WTC11 (cell line): ENCODE measurements at regions not wholly inside any gene's neighbourhood (a gene's known extent, or its start where the extent isn't known, plus 50 kb on each side); places are given as distances from the start of the nearest gene placed in this dataset.

ENCODE experiments used
- ATF1 ChIP-seq: sonication (generic); formaldehyde crosslinking; IDR thresholded peaks from 2 replicates; pipeline ENCODE4 v1.8.1; 2023; ENCODE audit warnings: mild to moderate bottlenecking, moderate library complexity, missing genetic modification reagents
- CREB1 ChIP-seq: sonication (generic); formaldehyde crosslinking; IDR thresholded peaks from 2 replicates; pipeline ENCODE4 v1.8.0; 2023; ENCODE audit warnings: mild to moderate bottlenecking, missing genetic modification reagents
- CTCF ChIP-seq: fragments of 200-600 bp; IDR thresholded peaks from 2 replicates; pipeline ENCODE4 v1.8.0; 2022; ENCODE audit warnings: antibody characterized with exemption
- ETV6 ChIP-seq: sonication (generic); formaldehyde crosslinking; IDR thresholded peaks from 2 replicates; pipeline ENCODE4 v1.8.1; 2022; ENCODE audit warnings: mild to moderate bottlenecking, missing genetic modification reagents
- HMGXB4 ChIP-seq: sonication (generic); formaldehyde crosslinking; IDR thresholded peaks from 2 replicates; pipeline ENCODE4 v1.8.1; 2023; ENCODE audit warnings: mild to moderate bottlenecking, moderate library complexity, missing genetic modification reagents
- MXD4 ChIP-seq: fragments of 250-450 bp; sonication (Bioruptor Pico); IDR thresholded peaks from 2 replicates; pipeline ENCODE4 v1.8.0; 2021; ENCODE audit warnings: mild to moderate bottlenecking, moderate library complexity, borderline replicate concordance
- NFE2L1 ChIP-seq: sonication (generic); formaldehyde crosslinking; IDR thresholded peaks from 2 replicates; pipeline ENCODE4 v1.8.1; 2023; ENCODE audit warnings: missing genetic modification reagents
- NFYB ChIP-seq: sonication (generic); formaldehyde crosslinking; conservative IDR thresholded peaks from 2 replicates; pipeline ENCODE4 v1.8.0; 2022; ENCODE audit warnings: low read depth, missing genetic modification reagents
- SP1 ChIP-seq: sonication (generic); formaldehyde crosslinking; conservative IDR thresholded peaks from 2 replicates; pipeline ENCODE4 v1.8.1; 2022; ENCODE audit warnings: missing genetic modification reagents
- TCF7 ChIP-seq: sonication (generic); formaldehyde crosslinking; IDR thresholded peaks from 2 replicates; pipeline ENCODE4 v1.8.0; 2022; ENCODE audit warnings: mild to moderate bottlenecking, low read depth, missing genetic modification reagents, moderate library complexity
- USF2 ChIP-seq: sonication (generic); formaldehyde crosslinking; IDR thresholded peaks from 2 replicates; pipeline ENCODE4 v1.8.1; 2023; ENCODE audit warnings: mild to moderate bottlenecking, missing genetic modification reagents, moderate library complexity

- TF ChIP-seq CTCF (no peak), NFE2L1 (CRISPR knock-in tag) (no peak), MXD4 (CRISPR knock-in tag) (no peak), USF2 (no peak), TCF7 (CRISPR knock-in tag) (no peak), ETV6 (CRISPR knock-in tag) (no peak), HMGXB4 (CRISPR knock-in tag) (no peak), ATF1 (no peak), CREB1 (CRISPR knock-in tag) (0 out of 2 replicates have a peak, but pooled peaks have one; percentile 17), SP1 (no peak), NFYB (CRISPR knock-in tag) (no peak)
These were observed 256.6 kb upstream of the GLI3 start for GRCh38 chr7:42493436-42494198.
